ENCODE measurements at regions not wholly inside any gene's neighbourhood (a gene's known extent, or its start where the extent isn't known, plus 50 kb on each side); places are given as distances from the start of the nearest gene placed in this dataset.

DNA sequence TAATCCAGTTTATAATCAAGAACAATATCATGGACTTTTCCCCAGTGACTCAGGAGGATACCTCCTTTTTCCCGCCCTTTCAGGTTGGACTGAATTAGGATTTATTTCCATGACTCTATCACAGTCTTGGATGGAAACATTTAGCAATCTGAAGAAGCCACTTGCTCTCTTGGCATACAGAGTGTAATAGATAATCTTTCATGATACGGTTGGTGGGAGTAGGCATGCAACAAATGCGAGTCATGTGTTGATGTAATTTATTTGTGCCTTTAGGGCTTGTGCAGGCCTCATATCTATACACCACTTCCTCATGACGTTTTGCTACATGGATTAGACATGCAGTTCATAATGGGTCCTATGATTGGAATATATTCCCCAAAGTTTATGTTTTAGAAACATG lies 54.2 kb upstream of the MCTP2 start:
- TF ChIP-seq CTCF (IDR thresholded peaks at IDR 0.05; ENCODE audit: insufficient read depth, low read depth, low read length): no peak
- CTCF ChIA-PET: interaction anchor here (1.4 kb wide), 1 partner anchor 148 kb away, joined by 3 read pairs; no protein-coding TSS in a partner anchor
- POLR2A ChIA-PET: no interaction called here
- H3K27me3 ChIP-seq (ENCODE audit: control insufficient read depth, insufficient read depth, low read length): no peaks in the 10 kb centered on the region
- H3K4me3 ChIP-seq (ENCODE audit: low read depth, low read length): no peak overlapping the region
- DNase-seq (ENCODE audit: low read depth): no peak
- H3K36me3 ChIP-seq (ENCODE audit: control insufficient read depth, insufficient read depth, low read length): no peaks in the 10 kb centered on the region

DNA sequence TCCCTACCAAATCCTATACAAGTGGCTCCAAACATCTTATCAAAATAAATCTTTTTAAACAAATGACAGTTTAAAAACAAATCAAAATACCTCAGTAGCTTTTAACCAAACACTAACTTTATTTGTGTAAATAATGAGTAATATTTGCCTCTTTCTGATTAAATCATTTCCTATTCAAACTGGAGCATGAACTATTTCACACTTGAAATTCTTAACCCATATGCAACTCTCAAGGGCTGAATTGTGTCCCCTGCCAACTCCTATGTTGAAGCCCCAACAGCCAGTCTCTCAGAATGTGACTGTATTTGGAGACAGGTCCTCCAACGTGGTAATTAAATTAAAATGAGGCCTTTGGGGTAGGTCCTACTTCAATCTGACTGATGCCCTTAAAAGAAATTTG lies 55.9 kb upstream of the MCTP2 start:
- no peaks in the 10 kb centered on the region for H3K27me3 ChIP-seq (ENCODE audit: control insufficient read depth, insufficient read depth, low read length)
- DNase-seq (ENCODE audit: low read depth): no peak
- H3K4me3 ChIP-seq (ENCODE audit: low read depth, low read length): no peak overlapping the region
- ChIA-PET CTCF (no interaction called here), POLR2A (no interaction called here)
- no peak for TF ChIP-seq CTCF (IDR thresholded peaks at IDR 0.05; ENCODE audit: insufficient read depth, low read depth, low read length)
- no peaks in the 10 kb centered on the region for H3K36me3 ChIP-seq (ENCODE audit: control insufficient read depth, insufficient read depth, low read length)

DNA sequence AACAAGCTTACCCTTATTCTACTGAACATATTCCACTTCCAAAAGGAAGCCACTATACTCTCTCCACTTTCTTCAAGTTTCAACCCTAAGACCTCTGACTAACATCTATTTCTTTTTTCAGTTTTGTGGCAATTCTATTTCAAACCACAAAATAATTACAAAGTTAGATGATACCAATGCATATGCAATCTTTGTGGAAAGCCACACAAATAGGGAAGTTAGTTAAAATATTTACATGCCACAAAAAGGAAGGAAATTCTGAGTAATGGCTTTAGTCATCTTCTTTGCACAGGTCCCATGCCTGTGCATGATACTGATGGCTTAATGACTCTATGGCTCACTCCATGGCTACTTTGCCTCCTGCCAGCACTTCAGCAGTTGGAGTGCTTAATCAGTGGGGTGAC lies 57.0 kb upstream of the MCTP2 start:
- DNase-seq (ENCODE audit: low read depth): peak; percentile 66
- ChIA-PET CTCF (interaction anchor here (1.1 to 3.0 kb wide), 3 partner anchors 10 to 150 kb away, joined by 3 to 24 read pairs (median 5); no protein-coding TSS in a partner anchor), POLR2A (no interaction called here)
- H3K4me3 ChIP-seq (ENCODE audit: low read depth, low read length): no peak overlapping the region
- no peaks in the 10 kb centered on the region for H3K36me3 ChIP-seq (ENCODE audit: control insufficient read depth, insufficient read depth, low read length)
- TF ChIP-seq CTCF (IDR thresholded peaks at IDR 0.05; ENCODE audit: insufficient read depth, low read depth, low read length): no peak
- H3K27me3 ChIP-seq (ENCODE audit: control insufficient read depth, insufficient read depth, low read length): no peaks in the 10 kb centered on the region

DNA sequence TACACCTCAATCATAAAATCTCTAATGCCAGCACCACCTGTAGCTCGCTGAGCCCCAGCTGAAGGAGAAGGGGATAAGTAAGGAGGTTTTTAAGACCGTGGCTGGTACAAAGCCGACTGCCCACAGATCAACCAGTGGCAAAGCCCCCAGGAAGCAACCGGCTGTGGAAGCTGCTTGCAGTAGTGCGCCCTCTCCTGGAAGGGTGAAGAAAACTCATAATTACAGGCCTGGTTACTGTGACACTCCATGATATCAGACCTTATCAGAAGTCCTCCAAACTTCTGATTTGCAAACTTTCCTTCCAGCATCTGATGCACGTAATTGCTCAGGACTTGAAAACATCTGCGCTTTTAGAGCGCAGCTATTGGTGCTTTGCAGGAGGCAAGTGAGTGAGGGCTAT lies 63.1 kb upstream of the MCTP2 start:
- peak; percentile 19; the same call in 1 of the 2 replicates for TF ChIP-seq CTCF (IDR thresholded peaks at IDR 0.05; ENCODE audit: insufficient read depth, low read depth, low read length)
- Histone ChIP-seq H3K4me3 (ENCODE audit: low read depth, low read length) (no peak overlapping the region), H3K36me3 (ENCODE audit: control insufficient read depth, insufficient read depth, low read length) (no peaks in the 10 kb centered on the region), H3K27me3 (ENCODE audit: control insufficient read depth, insufficient read depth, low read length) (no peaks in the 10 kb centered on the region)
- POLR2A ChIA-PET: no interaction called here
- CTCF ChIA-PET: interaction anchor here (0.9 to 12.2 kb wide), 3 partner anchors 13 to 155 kb away, joined by 3 to 336 read pairs (median 4); no protein-coding TSS in a partner anchor
- no peak for DNase-seq (ENCODE audit: low read depth)

GRCh38 chr15:94164971-94165370 lies 66.4 kb upstream of the MCTP2 start:
- POLR2A ChIA-PET: no interaction called here
- no peak for DNase-seq (ENCODE audit: low read depth)
- H3K36me3 ChIP-seq (ENCODE audit: control insufficient read depth, insufficient read depth, low read length): no peaks in the 10 kb centered on the region
- TF ChIP-seq CTCF (IDR thresholded peaks at IDR 0.05; ENCODE audit: insufficient read depth, low read depth, low read length): no peak
- no peaks in the 10 kb centered on the region for H3K27me3 ChIP-seq (ENCODE audit: control insufficient read depth, insufficient read depth, low read length)
- CTCF ChIA-PET: interaction anchor here (0.6 to 12.2 kb wide), 22 partner anchors 9 to 912 kb away, joined by 3 to 336 read pairs (median 5); no protein-coding TSS in a partner anchor
- H3K4me3 ChIP-seq (ENCODE audit: low read depth, low read length): no peak overlapping the region

Measured in BJ (cell line).